NCI-H446 treated with DMSO at 0.1 percent for 48 hours (cell line): ENCODE measurements at regions not wholly inside any gene's neighbourhood (a gene's known extent, or its start where the extent isn't known, plus 50 kb on each side); places are given as distances from the start of the nearest gene placed in this dataset.

ENCODE experiments used
- DNase-seq: peaks from one replicate; lab custom pipeline; 2025; lab: John Stamatoyannopoulos, UW

- no peak for DNase-seq
These were observed 109.0 kb downstream of the NCOR2 start for GRCh38 chr12:124458220-124458991.

DNA sequence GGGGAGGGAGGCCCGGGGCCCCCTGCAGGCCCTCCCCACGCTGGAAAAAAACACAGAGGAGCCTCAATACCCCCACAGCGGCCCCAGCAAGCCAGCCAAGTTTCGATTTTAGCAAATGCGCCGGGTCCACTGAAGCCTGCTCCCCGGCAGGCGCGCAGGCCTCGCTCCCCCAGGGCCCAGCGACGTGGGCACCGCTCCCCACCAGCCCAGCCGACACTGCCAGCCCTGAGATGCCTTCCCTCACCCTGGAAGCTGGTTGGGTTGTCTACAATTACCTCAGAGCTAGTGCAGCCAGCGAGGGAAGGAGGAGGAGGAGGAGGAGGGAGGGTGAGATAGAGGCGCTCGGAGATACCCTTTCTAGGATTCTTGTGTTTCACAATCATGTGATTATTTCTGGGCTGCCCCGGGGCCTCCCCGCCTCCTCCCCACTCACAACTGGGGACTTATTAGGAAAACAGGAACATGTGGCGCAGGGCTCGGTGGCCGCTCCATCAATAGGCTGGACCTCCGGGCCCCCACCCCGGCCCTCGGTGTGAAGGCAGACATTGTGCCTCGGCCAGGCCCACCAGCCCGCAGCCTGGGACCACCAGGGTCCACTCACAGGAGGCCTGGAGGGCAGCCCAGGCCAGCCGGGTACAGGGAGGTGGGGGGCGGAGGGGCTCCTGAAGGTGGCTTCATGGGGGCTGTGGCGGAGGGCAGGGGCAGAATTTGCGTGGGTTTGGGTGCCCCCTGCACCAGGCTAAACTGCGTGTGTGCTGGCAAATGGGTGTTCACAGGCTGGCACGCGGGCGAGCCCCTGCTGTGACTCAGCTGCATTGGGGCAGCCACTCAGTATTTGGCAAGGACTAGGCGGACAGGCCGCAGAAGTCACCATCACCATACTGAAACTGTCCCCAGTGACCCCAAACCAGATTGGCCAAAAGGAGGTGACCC lies 109.9 kb downstream of the NCOR2 start:
- DNase-seq = no peak

GRCh38 chr12:124456652-124457152 lies 110.7 kb downstream of the NCOR2 start:
- DNase-seq = no peak

- no peak for DNase-seq
These were observed 111.2 kb downstream of the NCOR2 start for GRCh38 chr12:124456133-124456651.

DNA sequence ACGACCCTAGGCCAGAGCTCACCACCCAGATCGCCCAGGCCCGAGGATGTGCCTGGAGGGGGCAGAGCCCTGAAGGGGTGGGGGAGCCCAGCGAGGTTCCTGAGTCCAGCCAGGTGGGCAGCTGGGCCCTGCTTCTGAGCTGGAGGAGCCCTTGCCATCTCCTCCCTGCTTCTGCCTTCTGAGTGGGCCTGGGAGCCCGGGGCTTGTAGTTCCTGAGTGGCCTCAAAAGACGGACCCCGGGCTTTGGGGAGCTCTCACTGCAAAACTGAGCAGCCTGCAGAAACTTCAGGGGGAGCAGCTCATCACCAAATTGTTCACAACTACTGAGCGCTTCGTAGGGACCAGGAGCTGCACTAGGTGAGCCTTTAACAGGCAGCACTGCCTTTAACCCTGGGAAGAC lies 112.1 kb downstream of the NCOR2 start:
- no peak for DNase-seq

DNA sequence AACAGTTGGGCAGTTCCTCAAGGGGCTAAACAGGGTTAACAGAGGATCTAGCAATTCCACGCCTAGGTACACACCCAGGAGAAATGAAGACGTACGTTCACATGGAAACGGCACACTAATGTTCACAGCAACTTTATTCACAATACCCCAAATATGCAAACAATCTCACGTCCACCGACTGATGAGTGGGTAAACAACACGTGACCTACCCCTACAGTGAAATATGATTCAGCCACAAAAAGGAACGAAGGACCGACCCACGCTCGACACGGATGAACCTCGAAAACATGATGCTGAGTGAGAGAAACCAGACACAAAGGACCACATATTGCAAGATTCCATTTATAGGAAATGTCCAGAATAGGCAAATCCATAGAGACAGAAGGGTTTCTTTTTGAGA lies 112.7 kb downstream of the NCOR2 start:
- DNase-seq = no peak

- no peak for DNase-seq
These were observed 113.1 kb downstream of the NCOR2 start for GRCh38 chr12:124454352-124454725.

DNA sequence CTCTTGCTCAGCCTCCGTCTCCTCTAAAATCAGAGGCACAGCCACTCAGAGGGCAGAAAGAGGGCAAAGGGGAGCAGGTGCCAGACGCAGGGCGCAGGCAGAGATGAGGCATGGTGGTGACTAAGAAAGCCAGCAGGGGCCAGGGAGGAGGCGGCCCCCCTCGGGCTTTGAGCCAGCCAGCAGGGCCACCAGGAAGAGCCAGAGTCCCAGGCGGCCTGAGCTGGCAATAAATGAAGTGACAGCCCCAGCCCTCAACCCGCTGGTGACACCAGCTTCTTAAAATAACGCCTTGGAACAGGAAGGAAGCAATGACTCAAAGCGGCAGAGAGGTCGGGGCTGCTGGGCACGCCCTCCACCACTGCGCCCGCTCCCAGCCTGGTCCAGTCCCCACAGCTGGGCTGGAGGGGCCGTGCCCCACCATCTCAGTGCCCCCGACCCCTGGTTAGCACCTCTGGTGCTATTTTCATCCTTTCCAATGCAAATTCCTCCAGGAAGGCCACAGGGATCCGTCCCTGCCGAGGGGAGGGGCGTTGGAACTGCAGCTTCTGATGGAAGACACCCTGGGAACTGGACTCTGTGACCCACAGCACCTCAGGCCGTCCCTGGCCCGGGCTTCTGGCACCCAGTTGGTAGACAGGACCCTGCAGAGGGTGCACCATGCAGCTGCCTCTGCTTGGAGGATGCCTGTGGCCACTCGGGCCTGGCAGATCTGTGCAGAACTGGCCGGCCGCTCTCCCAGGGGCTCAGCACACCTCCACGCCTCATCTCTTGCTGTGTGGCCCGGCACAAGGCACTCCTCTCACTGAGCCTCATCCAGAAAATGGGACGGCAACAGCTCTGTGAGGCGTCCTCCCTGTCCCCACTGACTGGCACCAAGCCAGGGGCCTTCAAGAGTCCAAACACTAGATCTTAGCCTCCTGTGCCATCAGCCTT lies 113.7 kb downstream of the NCOR2 start:
- DNase-seq = no peak

DNA sequence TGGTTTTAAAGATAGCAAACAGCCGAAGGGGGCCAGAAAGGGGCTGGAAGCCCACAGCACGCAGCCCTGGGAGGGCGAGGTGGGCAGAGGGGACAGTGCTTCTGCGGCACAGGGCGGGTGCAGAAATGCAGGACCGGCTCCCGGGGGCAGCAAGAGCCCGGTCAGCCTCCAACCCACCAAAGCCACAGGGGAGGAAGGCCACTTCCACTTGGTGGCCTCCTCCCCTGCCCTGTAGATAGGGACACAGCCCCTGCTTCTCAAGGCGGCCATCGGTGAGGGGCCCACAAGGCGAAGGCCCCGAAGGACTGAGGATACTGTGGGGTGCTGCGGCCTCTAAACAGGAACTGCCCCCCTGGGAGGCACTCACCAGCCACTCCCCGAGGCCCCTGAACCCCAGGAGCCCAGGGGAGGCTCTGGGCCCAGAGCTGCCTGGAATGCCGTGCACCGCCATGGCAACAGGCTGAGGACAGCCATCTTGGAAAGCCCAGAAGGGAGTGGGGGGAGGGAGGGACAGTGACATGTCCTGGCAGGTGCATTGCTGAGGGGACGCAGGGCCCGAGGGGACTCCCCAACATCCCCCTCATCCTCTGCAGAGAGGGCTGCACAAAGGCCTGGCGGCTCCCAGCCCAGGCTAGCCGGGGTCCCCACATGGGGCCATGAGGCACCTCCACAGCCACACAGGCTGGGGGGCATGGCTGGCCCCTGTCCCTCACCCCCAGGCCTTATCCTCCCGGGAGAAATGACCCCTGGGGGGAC lies 114.7 kb downstream of the NCOR2 start:
- no peak for DNase-seq

- no peak for DNase-seq
These were observed 115.7 kb downstream of the NCOR2 start for GRCh38 chr12:124451637-124452243.

DNA sequence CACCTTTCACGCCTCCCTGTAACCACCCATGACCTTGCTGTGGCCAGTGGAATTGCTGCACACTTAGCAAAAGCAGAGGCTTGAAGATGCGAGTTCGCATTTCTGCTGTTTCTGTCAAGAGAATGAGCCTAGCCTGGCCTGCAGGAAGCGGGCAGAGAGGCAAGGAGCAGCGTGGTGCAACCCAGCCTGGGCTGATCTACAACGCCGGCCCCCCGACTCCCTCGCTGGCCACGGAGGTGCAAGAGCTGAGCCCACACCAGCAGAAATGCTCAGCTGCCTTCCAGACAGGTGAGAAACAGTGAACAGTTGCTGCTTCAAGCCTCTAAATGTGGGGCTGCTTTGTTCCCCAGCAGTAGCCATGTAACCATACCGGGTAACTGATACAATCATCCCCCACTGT lies 116.4 kb downstream of the NCOR2 start:
- no peak for DNase-seq

DNA sequence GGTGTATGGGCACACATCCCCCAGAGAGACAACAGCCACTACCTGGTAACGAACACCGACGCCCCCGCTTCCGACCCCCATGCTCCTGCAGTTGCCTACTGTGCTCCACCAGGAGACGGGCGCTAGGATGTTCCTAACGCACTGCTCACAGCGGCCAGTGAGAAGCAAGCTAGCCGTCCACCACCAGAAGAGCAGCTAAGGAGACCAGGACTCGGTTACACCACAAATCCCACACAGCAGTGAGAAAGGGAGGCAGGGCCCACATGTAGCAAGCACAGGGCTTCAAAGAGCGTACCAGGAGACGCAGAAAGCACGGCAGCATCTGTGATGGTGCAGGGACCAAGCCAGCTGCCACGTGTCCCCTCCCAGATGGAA lies 117.0 kb downstream of the NCOR2 start:
- DNase-seq = no peak

- DNase-seq = no peak
These were observed 117.6 kb downstream of the NCOR2 start for GRCh38 chr12:124449623-124450375.

GRCh38 chr12:124448955-124449622 lies 118.3 kb downstream of the NCOR2 start:
- DNase-seq = no peak

GRCh38 chr12:124448241-124448954 lies 119.0 kb downstream of the NCOR2 start:
- DNase-seq = no peak

DNA sequence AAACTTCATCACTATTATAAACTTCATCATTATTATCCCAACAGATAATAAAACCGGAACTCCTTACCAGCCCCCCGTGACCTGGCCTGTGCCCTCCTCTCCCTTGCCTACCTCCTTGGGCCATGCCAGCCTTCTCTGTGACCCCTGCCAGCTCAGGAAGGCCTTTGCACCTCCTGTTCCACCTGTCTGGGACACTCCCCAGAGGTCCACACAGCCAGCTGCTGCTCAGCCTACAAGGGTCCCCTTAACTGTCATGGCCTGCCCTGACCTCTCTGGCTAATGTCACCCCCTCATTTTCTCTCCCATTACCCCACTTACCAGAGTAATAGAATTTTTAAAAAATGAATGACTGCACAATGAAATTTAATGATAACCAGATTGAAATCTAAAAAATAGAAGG lies 121.0 kb downstream of the NCOR2 start:
- DNase-seq = no peak

DNA sequence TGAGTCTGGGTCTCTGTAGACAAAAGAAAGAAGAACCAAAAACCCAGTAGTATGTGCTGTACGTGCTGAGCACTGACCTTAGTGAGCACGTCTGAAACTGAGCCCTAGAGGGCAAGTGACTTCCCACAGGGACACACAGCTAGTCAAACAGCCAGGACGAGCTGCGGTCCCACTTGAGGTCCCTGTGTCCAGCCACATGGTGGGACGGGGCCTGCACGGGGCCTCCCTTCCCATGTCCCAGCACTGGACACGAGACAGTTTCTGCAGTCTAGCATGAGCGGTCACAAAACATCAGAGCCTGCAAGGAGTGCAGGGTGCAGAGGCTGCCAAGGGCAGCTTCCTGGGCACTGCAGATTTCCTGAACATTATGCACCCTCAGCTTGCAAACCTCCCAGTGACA lies 121.6 kb downstream of the NCOR2 start:
- DNase-seq = no peak

DNA sequence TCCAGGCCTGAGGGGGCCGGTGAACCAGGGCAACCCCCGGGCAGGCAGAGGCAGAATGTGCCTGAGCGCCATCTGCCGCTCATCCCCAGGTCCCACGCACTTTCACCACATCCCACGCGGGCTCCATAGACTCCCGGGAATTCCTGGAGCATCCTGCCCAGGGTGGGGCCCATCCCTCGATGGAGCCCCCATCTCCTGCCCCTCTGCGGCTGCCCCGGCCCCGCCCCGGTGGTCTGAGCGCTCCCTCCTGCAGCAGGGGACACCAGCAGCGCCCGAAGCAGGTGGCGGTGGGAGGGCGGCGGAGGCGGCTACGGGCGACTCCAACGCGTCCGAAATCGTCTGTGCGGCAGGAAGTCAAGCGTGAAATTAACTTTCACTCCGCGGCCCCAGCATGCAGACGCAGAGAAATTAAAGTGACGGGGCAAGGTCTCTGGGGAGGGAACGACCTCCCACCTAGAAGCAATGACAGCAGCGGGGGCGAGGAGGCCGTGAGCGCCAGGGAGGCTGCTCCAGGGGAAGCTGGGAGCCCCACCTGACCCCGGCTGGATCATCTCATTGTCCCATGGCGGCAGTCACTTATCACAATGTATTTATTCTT lies 122.2 kb downstream of the NCOR2 start:
- no peak for DNase-seq
